GM12878 (cell line): ENCODE measurements at regions not wholly inside any gene's neighbourhood (a gene's known extent, or its start where the extent isn't known, plus 50 kb on each side); places are given as distances from the start of the nearest gene placed in this dataset.
"Not testable (repeated sequence)": the region's sequence is repeated elsewhere in the genome, so short reads cannot be mapped to it uniquely, and the experiment has no call there.

Source experiments
- CTCF ChIP-seq, 3 experiments: IDR thresholded peaks in 2 of 3; conservative IDR thresholded peaks in 1 of 3; 2 replicates each; pipeline ENCODE4 v1.5.1; 2011; ENCODE audit warnings: low read depth in 3 of 3, low read length in 3 of 3, mild to moderate bottlenecking in 3 of 3, control low read depth in 2 of 3, moderate library complexity in 2 of 3, inconsistent platforms in 1 of 3, mixed read lengths in 1 of 3; ENCODE audit not compliant: control insufficient read depth in 2 of 3, insufficient read depth in 1 of 3; ENCODE audit errors: extremely low read depth in 1 of 3
- LARP7 ChIP-seq: fragments of 450-650 bp; IDR thresholded peaks from 2 replicates; pipeline ENCODE4 v1.6.1; 2017; ENCODE audit warnings: mild to moderate bottlenecking
- MXI1 ChIP-seq: fragments of 150-350 bp; IDR thresholded peaks from 2 replicates; pipeline ENCODE4 v1.6.1; 2011; ENCODE audit warnings: low read depth, mild to moderate bottlenecking, inconsistent platforms, low read length, improper control_type of control experiment
- POLR2A ChIP-seq: IDR thresholded peaks from 2 replicates; pipeline ENCODE4 v1.6.1; 2011; ENCODE audit warnings: low read depth, mild to moderate bottlenecking, low read length
- POLR2AphosphoS5 ChIP-seq: IDR thresholded peaks from 2 replicates; pipeline ENCODE4 v1.6.1; 2011; ENCODE audit warnings: mild to moderate bottlenecking, low read length, inconsistent platforms
- RAD21 ChIP-seq: IDR thresholded peaks from 2 replicates; pipeline ENCODE4 v1.6.1; 2011; ENCODE audit warnings: mild to moderate bottlenecking, low read depth, low read length, moderate library complexity; ENCODE audit not compliant: insufficient read depth
- ZNF217 ChIP-seq: fragments of 450-650 bp; IDR thresholded peaks from 2 replicates; pipeline ENCODE4 v1.6.1; 2017; ENCODE audit warnings: antibody characterized with exemption, mild to moderate bottlenecking

GRCh38 chr20:53817513-53817912, 223.9 kb upstream of the ZNF217 start:
- TF ChIP-seq POLR2A; CTCF (IDR thresholded peaks at IDR 0.05 in 2 of 3, conservative IDR thresholded peaks at IDR 0.05 in 1 of 3; ENCODE audit: control insufficient read depth in 2 of 3, extremely low read depth in 1 of 3, insufficient read depth in 1 of 3, low read depth in 3 of 3, low read length in 3 of 3); POLR2AphosphoS5; LARP7; RAD21; MXI1; ZNF217: not testable (repeated sequence)
